ENCODE measurements at regions not wholly inside any gene's neighbourhood (a gene's known extent, or its start where the extent isn't known, plus 50 kb on each side); places are given as distances from the start of the nearest gene placed in this dataset.
"Not testable (repeated sequence)": the region's sequence is repeated elsewhere in the genome, so short reads cannot be mapped to it uniquely, and the experiment has no call there.

DNA sequence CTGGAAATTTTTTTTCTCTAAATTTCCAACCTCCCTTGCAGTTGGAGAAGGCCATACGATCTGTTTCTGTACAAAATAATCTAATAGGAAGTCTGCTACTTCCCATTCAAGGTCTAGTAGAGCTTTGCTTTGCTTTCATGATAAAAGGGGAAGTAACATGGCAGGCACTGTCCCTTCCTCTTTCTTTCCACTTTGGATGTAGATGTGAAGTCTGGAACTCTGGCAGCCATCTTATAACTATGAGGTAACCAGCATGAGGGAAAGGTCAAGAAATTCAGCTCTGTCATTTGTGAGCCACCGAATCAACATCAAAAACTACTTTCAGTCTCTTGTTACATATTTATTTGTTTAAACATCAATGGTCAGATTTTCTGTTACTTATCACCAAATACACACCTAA is 156.3 kb downstream of the MTHFS start:
- H3K4me3 ChIP-seq = no peak overlapping the region
- no peak for DNase-seq
- WGBS, 5 donors = 50 to 75% (median 70%) methylated on average over 2 of the region's 2 CpGs
- H3K9me3 ChIP-seq = peaks cover 0 to 21% (median 8%) of the 10 kb centered on the region in 8 donors
- no peaks in the 10 kb centered on the region for H3K36me3 ChIP-seq
- H3K27ac ChIP-seq = no peak overlapping the region
- no peaks in the 10 kb centered on the region for H3K27me3 ChIP-seq (replicated peaks in 1 of 7)
- H3K4me1 ChIP-seq = no peaks in the 10 kb centered on the region
- TF ChIP-seq, protein P1, sequence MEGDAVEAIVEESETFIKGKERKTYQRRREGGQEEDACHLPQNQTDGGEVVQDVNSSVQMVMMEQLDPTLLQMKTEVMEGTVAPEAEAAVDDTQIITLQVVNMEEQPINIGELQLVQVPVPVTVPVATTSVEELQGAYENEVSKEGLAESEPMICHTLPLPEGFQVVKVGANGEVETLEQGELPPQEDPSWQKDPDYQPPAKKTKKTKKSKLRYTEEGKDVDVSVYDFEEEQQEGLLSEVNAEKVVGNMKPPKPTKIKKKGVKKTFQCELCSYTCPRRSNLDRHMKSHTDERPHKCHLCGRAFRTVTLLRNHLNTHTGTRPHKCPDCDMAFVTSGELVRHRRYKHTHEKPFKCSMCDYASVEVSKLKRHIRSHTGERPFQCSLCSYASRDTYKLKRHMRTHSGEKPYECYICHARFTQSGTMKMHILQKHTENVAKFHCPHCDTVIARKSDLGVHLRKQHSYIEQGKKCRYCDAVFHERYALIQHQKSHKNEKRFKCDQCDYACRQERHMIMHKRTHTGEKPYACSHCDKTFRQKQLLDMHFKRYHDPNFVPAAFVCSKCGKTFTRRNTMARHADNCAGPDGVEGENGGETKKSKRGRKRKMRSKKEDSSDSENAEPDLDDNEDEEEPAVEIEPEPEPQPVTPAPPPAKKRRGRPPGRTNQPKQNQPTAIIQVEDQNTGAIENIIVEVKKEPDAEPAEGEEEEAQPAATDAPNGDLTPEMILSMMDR (IDR thresholded peaks at IDR 0.05 in 8 of 11, conservative IDR thresholded peaks at IDR 0.05 in 3 of 11) = no peak
- TF ChIP-seq POLR2AphosphoS5 (IDR thresholded peaks at IDR 0.05) (no peak), POLR2A (IDR thresholded peaks at IDR 0.05) (no peak)
- intact Hi-C loops (cut with DNase I; ENCODE audit: low total_unique reads) = no loop called here

DNA sequence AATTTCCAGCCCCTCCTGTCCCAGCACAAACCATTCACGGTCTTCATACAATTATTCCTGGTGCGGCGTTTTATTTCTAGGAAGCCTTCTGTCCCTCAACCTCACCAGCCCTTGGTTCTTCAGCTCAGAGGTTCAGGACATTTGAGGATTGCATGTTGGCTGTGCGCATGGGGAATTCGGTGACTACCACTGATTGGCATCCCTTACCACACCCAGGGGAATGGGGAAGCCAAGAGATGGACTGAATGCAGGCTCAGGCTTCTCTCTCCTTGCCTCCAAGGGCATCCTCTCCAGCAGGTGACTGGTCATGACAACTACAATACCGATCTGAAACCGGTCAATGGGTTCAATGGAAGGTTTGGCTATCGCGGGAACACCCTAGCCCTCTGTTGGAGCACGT is 153.8 kb downstream of the MTHFS start:
- no peaks in the 10 kb centered on the region for H3K36me3 ChIP-seq
- no peaks in the 10 kb centered on the region for H3K27me3 ChIP-seq (replicated peaks in 1 of 7)
- H3K27ac ChIP-seq = no peak overlapping the region
- no peaks in the 10 kb centered on the region for H3K4me1 ChIP-seq
- 92 to 96% (median 95%) methylated on average over 10 of the region's 10 CpGs for WGBS, 5 donors
- no peak overlapping the region for H3K4me3 ChIP-seq
- peaks cover 0 to 21% (median 8%) of the 10 kb centered on the region in 8 donors for H3K9me3 ChIP-seq
- intact Hi-C loops (cut with DNase I; ENCODE audit: low total_unique reads) = no loop called here
- TF ChIP-seq, protein P1 (IDR thresholded peaks at IDR 0.05 in 8 of 11, conservative IDR thresholded peaks at IDR 0.05 in 3 of 11) = no peak
- TF ChIP-seq POLR2AphosphoS5 (IDR thresholded peaks at IDR 0.05) = no peak
- TF ChIP-seq POLR2A (IDR thresholded peaks at IDR 0.05) = no peak
- DNase-seq = no peak

DNA sequence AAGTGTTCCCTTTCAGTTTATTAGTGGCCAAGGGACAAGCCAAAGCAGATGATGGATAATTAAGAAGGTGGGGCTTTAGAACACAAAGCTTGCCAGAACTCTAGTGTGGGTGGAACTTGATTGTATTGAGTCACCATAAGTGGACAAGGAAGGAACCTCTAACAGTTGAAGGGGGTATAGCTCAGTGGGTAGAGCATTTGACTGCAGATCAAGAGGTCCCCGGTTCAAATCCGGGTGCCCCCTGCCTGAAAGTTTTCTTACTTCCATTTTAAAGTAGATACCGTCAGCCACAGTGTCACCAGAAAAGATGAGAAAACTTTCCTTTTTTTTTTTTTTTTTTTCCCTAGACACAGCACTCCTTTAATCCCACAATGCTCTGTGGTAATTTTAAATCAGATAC is 152.3 kb downstream of the MTHFS start:
- WGBS, 5 donors = 45 to 64% (median 54%) methylated on average over 3 of the region's 3 CpGs
- H3K27ac ChIP-seq; DNase-seq; intact Hi-C loops (cut with DNase I; ENCODE audit: low total_unique reads); H3K4me3 ChIP-seq; H3K4me1 ChIP-seq; H3K27me3 ChIP-seq (replicated peaks in 1 of 7); H3K36me3 ChIP-seq: not testable (repeated sequence)
- peaks cover 0 to 21% (median 8%) of the 10 kb centered on the region in 8 donors for H3K9me3 ChIP-seq

DNA sequence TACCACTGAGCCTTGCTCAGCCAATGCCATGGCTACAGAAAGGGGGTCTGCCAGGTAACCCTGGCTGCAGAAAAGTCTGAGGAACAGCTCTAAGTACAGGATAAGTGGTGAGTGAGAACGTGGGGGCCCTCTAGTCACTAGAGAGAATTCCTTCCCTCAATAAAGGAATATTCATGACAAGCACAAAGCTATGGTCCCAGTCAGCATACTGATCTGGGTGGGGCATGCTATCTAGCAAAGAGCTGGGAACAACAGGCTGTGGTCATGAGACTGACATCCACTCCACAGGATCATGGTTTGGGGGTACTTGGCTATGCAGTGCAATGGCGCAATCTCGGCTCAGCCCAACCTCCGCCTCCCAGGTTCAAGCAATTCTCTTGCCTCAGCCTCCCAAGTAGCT is 140.4 kb downstream of the MTHFS start:
- TF ChIP-seq POLR2AphosphoS5 (IDR thresholded peaks at IDR 0.05) (no peak), POLR2A (IDR thresholded peaks at IDR 0.05) (no peak)
- TF ChIP-seq, protein P1 (IDR thresholded peaks at IDR 0.05 in 8 of 11, conservative IDR thresholded peaks at IDR 0.05 in 3 of 11) = no peak
- peaks cover 0 to 4% (median under 1%) of the 10 kb centered on the region in 8 donors for H3K9me3 ChIP-seq
- no peak overlapping the region for H3K4me3 ChIP-seq
- H3K36me3 ChIP-seq = no peaks in the 10 kb centered on the region
- intact Hi-C loops (cut with DNase I; ENCODE audit: low total_unique reads) = no loop called here
- DNase-seq = no peak
- no peaks in the 10 kb centered on the region for H3K4me1 ChIP-seq
- 85 to 94% (median 90%) methylated on average over 1 to 4 of the region's 4 CpGs for WGBS, 5 donors
- peaks cover 0 to 9% (median 0%) of the 10 kb centered on the region in 7 donors for H3K27me3 ChIP-seq (replicated peaks in 1 of 7)
- H3K27ac ChIP-seq = no peak overlapping the region

DNA sequence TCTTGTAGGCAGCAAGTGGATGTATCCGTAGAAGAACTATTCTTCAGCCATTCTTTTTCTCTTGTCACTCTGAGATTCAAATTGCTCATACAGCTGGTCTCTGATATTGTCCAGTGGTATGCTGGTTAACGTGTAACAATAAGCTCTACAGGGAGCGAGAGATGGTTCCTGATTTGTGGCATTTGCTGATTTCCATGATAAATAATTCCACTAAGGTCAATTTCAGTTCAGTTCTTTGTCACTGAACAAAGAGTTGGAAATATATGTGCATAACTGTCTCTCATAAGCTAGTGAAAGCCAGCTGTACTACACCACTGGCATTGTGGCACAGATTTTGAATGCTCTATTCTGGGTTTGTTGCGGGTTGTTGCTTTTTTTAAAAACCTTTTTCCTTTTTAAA is 131.7 kb downstream of the MTHFS start:
- Histone ChIP-seq H3K4me3 (no peak overlapping the region), H3K4me1 (no peaks in the 10 kb centered on the region), H3K36me3 (no peaks in the 10 kb centered on the region), H3K27ac (no peak overlapping the region), H3K9me3 (peaks cover 0 to 22% (median 8%) of the 10 kb centered on the region in 8 donors), H3K27me3 (replicated peaks in 1 of 7) (peaks cover 0 to 8% (median 0%) of the 10 kb centered on the region in 7 donors)
- TF ChIP-seq POLR2A (IDR thresholded peaks at IDR 0.05) = no peak
- TF ChIP-seq POLR2AphosphoS5 (IDR thresholded peaks at IDR 0.05) = no peak
- TF ChIP-seq, protein P1 (IDR thresholded peaks at IDR 0.05 in 8 of 11, conservative IDR thresholded peaks at IDR 0.05 in 3 of 11) = no peak
- 79 to 92% (median 82%) methylated on average over 4 of the region's 4 CpGs for WGBS, 5 donors
- intact Hi-C loops (cut with DNase I; ENCODE audit: low total_unique reads) = no loop called here
- no peak for DNase-seq
